GM21825 (cell line): ENCODE measurements at regions not wholly inside any gene's neighbourhood (a gene's known extent, or its start where the extent isn't known, plus 50 kb on each side); places are given as distances from the start of the nearest gene placed in this dataset.

Experiments used
- ATAC-seq: cut with Tn5 transposase; IDR thresholded peaks from one replicate; pipeline ENCODE4 v1.9.1; 2021; ENCODE audit warnings: mild to moderate bottlenecking, moderate library complexity; ENCODE audit not compliant: unreplicated experiment

DNA sequence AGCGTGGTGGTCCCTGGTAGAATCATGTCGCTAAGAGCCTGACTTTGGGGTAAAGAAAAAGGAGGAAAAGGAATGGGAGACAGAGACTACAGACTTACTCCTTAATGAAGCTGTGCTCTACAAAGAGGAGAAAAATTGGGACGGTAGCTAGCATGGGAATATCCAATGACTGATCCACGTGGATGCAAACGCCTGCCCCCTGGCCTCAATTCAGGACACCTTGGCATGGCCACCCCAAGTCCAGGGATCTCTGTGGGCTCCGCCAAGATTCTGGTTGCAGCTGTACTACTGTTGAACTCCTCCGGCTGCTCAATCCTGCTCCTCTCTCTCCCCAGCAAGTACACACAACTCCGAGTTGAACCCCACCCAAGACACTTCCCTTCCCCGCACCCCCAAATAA lies 70.5 kb upstream of the DIO3 start:
- ATAC-seq: no peak

DNA sequence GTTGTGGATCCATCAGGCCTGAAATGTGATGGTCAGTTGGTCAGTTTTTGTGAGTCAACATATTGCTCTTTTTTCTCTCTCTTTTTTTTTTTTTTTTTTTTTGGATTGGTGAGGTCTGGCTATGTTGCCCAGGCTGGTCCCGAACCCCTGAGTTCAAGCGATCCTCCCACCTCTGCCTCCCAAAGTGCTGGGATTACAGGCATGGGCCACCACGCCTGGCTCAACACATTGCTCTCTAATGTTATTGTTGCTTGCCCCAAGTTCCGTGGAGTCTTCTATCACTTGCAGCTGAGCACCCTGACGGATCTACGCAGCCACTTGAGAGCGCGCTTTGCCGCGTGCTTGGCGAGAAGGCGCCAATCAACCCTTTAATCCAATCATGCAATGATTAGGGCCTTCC lies 69.5 kb upstream of the DIO3 start:
- no peak for ATAC-seq

DNA sequence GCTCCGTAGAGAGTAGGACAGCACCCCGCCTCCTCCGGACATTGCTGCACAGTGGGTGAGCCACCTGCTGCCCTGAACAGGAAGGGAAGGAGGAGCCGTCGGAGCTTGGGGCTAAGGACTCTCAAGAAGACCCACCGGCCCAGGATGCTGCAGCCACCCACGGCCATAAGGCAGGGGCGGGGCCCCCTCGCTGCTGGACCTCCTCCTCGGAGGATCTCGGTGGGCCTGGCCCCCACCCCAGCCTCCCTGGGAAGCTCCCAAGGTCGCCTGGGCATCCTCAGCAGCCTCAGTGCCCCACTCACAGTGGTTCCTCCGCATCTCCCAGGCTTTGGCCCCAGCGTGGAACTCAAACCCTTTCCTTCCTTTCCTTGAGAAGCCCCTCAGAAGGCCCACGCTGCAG lies 68.6 kb upstream of the DIO3 start:
- no peak for ATAC-seq

DNA sequence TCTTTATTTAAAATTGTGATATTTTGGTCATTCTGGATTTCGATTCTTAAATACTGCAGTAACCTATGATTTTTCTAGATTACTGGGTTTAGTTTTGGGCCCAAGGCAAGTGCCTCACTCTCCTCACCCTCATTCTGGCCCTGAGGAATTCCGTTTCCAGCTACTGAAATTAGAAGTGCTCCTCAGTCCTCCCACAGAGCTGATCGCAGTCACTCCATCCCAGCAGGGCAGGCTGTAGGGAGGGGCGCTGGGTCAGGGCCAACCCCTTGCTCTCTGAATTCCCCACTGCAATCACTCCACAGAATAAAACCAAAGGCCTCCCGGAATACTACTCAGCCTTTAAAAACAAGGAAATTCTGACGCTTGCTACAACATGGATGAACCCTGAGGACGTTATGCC lies 66.5 kb upstream of the DIO3 start:
- ATAC-seq: no peak

DNA sequence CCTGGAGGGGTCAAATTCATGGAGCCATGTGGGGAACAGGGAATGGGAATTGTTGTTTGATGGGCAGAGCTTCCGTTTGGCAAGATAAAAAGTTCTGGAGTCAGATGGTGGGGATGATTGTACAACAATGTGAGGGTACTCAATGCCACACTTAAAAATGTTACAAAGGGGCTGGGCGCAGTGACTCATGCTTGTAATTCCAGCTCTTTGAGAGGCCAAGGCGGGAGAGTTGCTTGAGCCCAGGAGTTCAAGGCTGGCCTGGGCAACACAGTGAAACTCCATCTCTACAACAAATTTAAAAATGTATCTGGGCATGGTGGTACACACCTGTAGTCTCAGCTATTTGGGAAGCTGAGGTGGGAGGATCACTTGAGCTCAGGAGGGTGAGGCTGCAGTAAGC lies 66.0 kb upstream of the DIO3 start:
- ATAC-seq: no peak

DNA sequence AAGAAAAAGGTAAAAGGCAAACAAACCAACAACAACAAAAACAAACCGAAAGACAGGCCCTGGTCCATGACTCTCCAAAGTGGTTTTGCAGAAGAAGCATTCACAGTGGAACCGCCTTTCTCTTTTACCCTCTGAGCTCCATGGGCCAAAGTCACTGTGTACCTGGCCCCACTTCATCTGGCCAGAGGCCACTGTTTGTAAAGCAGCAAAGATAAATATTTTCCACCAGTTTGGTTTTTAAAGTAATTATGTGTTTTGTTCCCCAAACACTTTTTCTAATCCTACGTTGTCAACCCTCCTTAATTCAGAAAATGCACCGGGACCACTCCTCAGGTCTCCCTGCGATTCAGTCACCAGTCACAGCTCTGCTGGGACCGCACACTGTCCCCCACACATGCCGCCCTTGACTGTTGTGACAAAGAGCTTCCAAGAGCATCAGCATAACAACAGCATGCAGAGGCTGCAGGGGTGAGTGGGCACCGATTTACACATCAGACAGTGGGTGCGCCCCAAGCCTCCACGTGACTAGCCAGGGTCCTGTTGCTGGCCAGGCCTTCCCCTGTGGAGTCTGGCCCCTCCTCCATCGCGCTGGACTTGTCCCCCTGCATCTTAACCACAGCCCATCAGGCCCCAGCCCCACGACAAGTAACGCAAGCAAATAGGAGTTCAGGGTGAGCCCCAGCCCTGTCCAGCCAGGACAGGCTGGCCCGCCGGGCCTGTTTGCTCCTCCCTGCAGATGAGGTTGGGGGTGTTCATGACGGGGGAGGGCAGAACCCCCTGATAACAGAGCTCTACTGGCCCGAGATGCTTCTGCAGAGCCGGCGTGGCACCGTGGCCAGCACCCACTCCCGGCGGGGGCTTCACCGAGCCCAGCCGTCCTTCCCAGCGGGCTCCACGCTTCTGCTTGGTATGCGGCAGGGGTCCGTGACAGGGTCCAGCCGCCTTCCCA lies 65.2 kb upstream of the DIO3 start:
- no peak for ATAC-seq

DNA sequence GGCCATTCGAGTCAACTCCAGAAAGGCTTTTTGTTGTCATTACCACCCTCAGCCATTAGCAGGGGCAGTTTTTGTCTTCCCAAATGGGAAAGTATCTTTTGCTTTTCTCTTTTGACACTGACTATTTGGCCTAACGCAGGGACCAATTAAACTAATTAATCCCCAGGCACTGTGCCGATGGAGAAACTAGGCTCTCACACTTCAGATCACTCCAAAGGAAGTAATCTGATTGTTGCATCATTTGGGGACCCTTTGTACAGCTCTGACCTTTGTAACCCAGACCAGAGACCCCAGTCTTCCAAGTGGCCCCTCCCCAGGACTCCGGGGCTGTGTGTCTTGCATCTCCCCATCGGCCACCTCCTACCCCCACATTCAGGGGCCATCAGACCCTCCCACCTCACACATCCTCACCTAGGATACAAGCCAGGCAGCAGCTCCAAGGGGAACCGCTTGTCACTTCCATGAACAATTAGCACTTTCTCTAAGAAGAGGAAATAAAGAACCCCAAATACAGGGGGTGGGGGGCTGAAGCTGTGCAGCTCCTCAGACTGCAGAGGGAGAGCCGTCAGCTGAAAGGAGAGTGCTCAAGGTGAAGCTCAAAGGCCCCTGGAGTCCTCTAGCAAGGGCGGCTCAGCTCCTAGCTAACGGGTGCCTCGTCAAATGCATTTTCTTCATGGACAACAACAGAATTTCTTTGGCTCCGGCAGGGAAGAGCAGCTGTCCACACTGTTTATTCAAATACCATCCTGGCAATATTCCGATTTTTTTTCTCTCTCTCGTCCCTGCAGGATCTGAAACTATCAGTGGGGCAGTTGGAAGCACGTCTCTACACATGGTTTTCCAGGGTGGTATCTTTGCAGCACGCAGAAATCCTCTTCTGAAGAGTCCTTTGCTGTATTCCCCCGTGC lies 64.3 kb upstream of the DIO3 start:
- no peak for ATAC-seq

DNA sequence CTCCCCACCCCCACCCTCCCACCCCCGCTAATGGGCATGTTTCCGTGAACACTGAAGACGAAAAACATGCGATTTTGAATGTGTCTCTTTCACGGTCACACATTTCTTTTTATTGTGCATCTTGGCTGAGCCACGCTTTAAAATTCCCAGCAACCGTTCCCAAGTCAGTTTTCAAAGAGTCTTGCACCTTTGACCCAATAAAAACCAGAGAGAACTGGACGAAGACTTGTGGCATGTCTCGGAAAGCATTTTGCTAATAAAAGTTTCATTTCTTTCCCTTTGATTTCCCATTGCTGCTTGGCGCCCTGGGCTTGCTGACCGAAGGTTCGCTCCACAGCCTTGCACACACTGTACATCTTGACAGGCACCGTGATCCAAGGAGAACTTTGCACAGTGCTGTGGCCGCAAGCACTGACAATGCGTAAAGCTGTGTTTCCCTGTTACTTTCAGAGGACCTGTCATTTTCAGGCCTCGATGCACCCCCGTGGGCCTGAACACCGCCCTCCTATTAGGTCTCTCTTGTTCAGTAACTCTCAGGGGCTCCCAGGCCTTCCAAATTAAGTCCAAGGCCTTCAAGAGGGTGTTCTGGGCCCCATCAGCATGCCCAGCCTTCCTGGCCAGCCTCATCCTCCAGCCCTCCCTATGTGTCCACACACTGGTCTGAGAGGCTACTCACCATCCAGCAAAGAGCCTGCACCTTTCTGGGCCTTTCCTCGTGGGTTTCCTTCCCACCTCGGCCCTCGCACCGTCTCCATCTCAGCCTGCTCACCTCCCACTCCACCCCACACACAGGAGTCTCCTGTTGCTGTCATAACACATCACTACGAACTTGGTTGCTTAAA lies 63.4 kb upstream of the DIO3 start:
- ATAC-seq: no peak

DNA sequence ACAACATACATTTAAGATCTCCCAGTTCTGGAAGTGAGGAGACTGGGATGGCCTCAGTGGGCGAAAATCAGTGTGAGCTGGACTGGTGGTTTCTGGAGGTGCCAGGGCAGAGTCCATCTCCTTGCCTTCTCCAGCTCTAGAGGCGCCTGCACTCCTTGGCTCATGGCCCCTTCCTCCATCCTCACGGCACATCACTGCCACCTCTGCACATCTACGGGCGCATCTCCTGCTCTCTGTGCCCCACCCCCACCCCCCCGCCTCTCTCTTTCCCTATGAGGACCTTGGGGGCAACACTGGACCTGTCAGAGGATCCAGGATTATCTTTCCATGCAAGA lies 62.8 kb upstream of the DIO3 start:
- no peak for ATAC-seq

DNA sequence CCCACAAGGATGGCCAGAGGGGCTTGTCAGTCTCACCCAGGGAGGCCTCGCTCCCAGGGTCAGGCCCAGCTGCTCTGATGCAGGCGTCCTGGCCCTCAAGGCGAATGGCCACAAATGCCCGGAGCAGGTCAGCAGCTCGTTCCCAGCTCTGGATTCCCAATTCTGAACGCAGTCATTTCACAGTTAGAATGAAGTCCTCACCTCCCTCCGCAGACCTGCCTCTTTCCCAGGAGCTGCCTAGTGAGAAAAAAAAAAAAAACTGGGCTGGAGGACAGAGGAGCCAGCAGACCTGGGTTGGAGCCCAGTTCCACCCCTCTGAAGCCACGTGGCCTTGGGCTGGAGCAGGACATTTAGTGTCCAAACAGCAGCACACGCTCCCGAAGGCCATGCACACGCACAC lies 62.2 kb upstream of the DIO3 start:
- ATAC-seq: no peak

DNA sequence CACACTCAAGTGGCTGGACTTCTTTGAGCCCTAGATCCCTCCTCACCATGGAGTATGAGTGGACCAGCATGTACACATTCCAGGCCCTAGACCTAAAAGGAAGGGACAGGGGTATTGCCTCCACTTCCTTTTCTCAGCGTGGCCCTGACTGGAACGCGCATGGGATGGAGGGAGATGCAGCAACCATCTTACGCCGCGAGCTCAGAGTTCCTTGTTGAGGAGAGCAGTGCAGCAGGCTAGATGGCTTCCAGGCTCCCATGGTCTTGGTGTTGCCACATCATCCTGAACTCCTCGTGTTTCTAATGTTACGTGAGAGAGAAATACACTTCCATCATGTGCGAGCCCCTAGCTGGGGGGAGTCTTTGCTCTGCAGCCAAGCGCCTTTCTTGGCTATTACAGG lies 61.8 kb upstream of the DIO3 start:
- no peak for ATAC-seq

DNA sequence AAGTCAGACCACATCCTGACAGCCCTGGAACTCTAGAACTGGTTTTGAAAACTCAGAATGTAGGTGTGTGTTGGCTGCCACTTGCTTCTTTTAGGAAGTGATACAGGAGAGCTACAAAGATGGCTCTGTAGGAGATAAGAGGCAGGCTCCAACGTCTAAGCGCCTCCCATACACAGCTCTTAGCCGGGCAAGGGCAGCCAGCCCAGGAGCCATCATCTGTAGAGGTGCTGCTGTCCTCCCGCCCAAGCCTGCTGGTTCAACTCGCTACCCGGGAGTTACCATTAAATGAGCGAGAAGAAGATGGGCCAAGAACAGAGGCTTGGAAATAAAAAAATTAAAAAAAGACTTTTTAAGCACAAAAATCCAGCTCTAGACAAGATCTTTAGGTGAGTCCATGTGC lies 61.2 kb upstream of the DIO3 start:
- ATAC-seq: no peak

DNA sequence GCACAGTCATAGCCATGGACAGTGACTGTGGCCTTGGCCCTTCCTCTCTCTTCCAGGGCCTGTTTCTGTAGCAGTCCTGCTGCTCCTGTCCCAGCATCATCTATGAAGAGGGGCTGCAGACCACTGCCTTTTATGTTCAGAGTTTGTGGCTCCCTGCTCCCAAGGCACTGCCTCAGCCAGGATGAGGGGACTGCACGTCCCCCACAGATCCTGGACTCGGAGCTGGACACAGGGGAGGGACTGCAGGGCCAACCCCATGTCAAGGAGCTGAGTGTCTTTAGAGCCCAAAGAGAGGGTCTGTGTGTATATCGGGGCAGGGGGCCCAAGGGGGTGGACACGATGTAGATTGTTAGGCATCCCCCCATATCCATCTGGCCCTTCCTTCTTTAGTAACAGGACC lies 60.6 kb upstream of the DIO3 start:
- ATAC-seq: no peak

DNA sequence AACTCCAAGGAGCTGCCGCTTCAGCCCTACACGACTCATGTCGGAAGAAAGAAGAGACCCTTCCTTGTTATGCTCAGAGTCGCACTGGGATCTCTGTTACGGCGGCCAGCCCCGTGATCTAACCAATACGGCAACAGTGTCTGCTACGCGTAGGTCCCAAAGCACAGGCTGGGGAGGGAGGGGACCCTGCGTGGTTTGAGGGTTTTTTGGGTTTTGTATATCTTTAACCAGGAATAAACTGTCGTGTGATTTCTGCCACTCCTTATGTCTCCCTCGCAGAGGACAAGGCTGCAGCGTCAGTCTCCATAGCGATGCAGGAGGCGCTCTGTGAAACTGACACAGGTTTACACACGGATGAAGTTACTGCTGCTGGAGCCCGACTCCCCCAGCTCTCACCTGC lies 60.0 kb upstream of the DIO3 start:
- ATAC-seq: no peak

DNA sequence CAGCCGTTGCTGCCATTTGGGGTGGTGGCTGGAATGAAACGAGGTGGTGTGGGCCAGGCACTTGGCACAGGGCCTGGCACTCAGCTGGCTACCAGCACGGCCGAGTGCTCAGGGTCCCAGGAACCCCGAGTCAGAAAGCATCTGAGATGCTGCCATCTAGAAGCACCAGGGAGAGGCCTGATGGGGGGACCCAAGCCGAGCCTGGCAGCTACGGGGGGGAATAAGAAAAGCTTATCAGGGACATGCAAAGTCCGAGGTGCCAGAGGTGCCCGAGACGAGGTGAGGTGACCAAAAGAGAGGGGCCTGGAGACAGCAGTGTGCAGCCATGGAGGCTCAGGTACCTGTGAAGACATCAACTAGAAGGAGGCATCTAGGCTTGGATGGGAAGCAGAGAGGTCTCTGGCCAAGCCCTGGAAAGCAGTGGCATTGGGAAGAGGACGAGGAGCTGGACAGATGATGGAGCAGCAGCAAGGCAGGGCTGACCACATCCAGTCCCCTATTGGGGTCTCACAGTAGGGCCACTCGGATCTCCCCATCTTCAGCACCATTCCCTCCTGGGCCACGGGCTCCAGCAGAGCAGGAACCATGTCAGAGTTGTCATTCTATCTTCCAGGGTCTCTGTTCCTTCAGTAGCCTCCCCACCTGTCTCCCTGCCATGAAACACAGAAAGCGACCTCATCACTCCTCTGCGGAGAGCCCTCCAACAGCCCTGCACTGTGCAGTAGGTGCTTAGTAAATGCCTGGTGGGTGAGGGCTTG lies 59.3 kb upstream of the DIO3 start:
- ATAC-seq: no peak

DNA sequence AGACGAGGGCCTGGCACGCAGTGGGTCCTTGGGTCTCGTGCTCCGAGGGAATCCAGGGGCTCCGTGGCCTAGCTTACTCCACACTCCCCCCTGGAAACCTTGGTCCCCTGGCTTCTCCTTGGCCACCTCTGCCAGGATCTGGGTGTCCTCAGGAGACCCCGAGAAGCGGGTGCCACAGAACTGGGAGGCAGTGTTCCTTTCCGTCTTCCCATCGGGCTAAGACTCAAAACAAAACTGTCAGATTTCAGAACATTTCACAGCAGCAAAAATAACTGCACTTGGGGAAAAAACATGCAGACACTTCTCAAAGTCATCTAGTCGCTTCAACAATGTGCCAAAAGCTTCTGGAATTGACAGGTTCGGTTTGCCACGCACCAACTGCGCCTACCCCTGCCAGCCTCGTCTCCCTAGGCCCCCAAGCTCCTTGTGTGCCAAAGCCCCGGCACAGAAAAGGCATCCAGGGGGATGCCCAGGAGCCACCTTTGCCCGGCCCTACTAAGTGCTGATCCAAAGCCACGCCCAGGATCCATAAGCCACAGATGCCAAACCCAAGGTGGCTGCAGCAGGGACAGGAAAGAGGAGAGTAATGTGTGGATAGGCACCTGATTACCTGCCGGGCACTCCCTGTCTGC lies 58.4 kb upstream of the DIO3 start:
- no peak for ATAC-seq

DNA sequence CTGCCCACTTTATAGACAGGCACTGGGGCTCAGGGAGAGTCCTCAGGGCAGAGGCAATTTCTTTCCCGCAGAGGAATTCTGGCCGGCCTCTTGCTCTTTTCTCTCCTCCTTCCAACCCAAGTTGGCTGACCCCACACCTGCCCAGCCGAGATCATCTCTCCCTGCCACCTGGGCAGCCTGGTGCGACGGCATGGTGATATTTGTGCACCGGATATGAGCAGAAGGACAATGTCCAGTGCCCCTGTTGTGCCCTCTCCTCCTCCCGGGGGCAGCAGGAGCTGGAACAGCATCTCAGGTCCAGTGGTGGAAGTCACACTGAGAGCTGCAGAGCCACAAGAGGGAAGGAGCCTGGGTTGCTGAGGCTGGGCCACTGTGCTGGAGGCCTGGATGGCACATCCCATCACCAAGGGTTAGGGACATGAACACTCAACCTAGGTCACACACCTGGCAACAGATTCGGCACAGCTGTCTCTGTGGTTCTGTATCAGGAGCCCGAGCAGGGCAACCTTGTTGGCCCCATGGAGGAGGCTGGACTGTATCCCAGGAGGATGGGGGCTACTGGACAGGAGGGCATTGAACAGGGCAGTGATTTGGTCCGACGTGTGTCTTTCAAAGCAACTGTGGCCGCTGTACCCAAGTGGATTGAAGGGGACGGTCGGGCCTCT lies 57.7 kb upstream of the DIO3 start:
- no peak for ATAC-seq

DNA sequence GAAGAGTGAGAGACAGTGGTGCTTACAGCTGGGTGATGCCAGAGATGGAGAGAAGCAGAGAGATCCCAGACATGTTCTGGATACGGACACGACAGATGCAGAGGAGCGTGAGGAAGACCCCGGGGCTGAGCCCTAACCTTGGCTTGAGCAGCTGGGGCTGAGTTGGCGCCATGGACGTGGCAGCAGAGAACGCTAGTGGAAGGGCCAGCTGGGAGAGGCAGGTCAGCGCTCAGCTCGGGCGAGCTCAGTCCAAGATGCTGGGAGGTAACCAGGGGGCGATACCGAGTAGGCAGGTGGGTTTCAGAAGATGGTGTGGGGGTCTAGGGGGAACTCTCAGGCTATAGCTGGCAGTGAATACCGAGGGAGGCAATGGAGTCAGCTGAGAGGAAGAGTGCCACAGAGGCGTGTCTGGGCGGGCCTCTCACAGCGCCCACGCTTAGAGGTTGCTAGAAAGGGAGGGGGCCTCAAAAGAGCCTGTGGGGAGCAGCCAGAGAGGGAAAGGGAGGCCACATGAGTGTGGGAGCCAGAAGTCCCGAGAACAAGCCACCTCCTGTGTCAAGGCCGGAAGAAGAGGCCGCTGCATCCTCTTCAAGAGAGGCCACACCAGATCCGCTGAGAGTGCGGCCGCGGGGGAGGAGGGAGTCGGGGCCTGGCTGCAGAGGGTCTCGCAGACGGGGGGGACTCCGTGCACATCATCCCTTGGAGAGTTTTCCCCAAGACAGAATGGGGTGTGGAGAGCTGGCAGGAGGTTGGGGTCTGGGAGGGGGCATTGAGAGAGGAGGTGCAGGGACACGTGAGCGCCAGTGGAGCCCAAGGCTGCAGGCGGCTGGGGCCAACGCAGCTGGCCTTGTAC lies 57.0 kb upstream of the DIO3 start:
- ATAC-seq: no peak
